H1 (cell line): ENCODE measurements at regions not wholly inside any gene's neighbourhood (a gene's known extent, or its start where the extent isn't known, plus 50 kb on each side); places are given as distances from the start of the nearest gene placed in this dataset.

ENCODE experiments used
- CTCF ChIA-PET: fragments of 300-600 bp; sonication (Branson Sonifier 250); formaldehyde crosslinking; loops from one replicate; lab custom pipeline; 2021; ENCODE audit not compliant: partially characterized antibody; lab: Charles Lee
- POLR2A ChIA-PET: fragments of 300-600 bp; sonication (Branson Sonifier 250); formaldehyde crosslinking; loops from one replicate; lab custom pipeline; 2021; ENCODE audit warnings: inconsistent platforms; ENCODE audit not compliant: partially characterized antibody; lab: Charles Lee
- DNase-seq, 2 experiments: peaks; one replicate each; pipeline versions ENCODE4 v3.0.0 to v3.0.0-alpha.2; 2010 to 2022; ENCODE audit warnings: low spot score in 2 of 2, low read depth in 1 of 2, mixed read lengths in 1 of 2
- FAIRE-seq: peaks from 2 replicates; lab custom pipeline; 2011; peaks lifted over from hg19 to GRCh38; lab: Jason Lieb, UNC
- H2AFZ ChIP-seq: 2 replicates; pipeline ENCODE4 v1.8.1; 2012; ENCODE audit warnings: low read length, inconsistent platforms
- H2AK5ac ChIP-seq: 2 replicates; pipeline ENCODE4 v1.6.1; 2013; ENCODE audit warnings: low read depth, low read length
- H2BK120ac ChIP-seq: replicated peaks from 2 replicates; pipeline ENCODE3; 2013; ENCODE audit warnings: low read depth, low read length, inconsistent platforms
- H2BK12ac ChIP-seq: 2 replicates; pipeline ENCODE4 v1.6.1; 2013; ENCODE audit warnings: low read depth, low read length
- H2BK15ac ChIP-seq: 2 replicates; pipeline ENCODE4 v1.6.1; 2013; ENCODE audit warnings: low read length
- H2BK20ac ChIP-seq: 2 replicates; pipeline ENCODE4 v1.6.1; 2013; ENCODE audit warnings: low read length
- H2BK5ac ChIP-seq: 2 replicates; pipeline ENCODE4 v1.6.1; 2013; ENCODE audit warnings: low read depth, low read length
- H3K14ac ChIP-seq: 2 replicates; pipeline ENCODE4 v1.6.1; 2013; ENCODE audit warnings: inconsistent platforms; ENCODE audit not compliant: insufficient read length
- H3K18ac ChIP-seq: 2 replicates; pipeline ENCODE4 v1.6.1; 2013; ENCODE audit warnings: low read length; ENCODE audit errors: extremely low read depth
- H3K23ac ChIP-seq: 2 replicates; pipeline ENCODE4 v1.6.1; 2013; ENCODE audit warnings: inconsistent platforms; ENCODE audit not compliant: insufficient read length
- H3K23me2 ChIP-seq: 2 replicates; pipeline ENCODE4 v1.6.1; 2013; ENCODE audit warnings: low read depth, low read length
- H3K27ac ChIP-seq: 2 replicates; pipeline ENCODE4 v1.6.1; 2011; ENCODE audit warnings: low read depth, low read length, inconsistent platforms
- H3K27me3 ChIP-seq, 4 experiments: replicated peaks in 1 of 4; 1 replicate in 1 of 4; 2 replicates in 3 of 4; pipeline versions ENCODE4 v1.6.1 to v1.8.1; 2011 to 2013; ENCODE audit warnings: low read length in 3 of 4, mild to moderate bottlenecking in 3 of 4, inconsistent platforms in 2 of 4, mixed read lengths in 2 of 4, moderate library complexity in 1 of 4; ENCODE audit not compliant: control insufficient read depth in 3 of 4, insufficient read depth in 3 of 4; ENCODE audit errors: extremely low read depth in 1 of 4
- H3K36me3 ChIP-seq, 4 experiments: 2 replicates each; pipeline versions ENCODE4 v1.6.1 to v1.8.1; 2011 to 2013; ENCODE audit warnings: mild to moderate bottlenecking in 4 of 4, low read length in 3 of 4, moderate library complexity in 2 of 4, control low read depth in 1 of 4, inconsistent platforms in 1 of 4; ENCODE audit not compliant: insufficient read depth in 4 of 4, control insufficient read depth in 2 of 4
- H3K4ac ChIP-seq: replicated peaks from 2 replicates; pipeline ENCODE3; 2013; ENCODE audit warnings: low read length, low read depth, mixed read lengths, inconsistent platforms; ENCODE audit not compliant: insufficient read length
- H3K4me1 ChIP-seq, 4 experiments: replicated peaks in 1 of 4; 1 replicate in 1 of 4; 2 replicates in 3 of 4; pipeline versions ENCODE4 v1.6.1 to v1.8.1; 2011 to 2013; ENCODE audit warnings: low read length in 3 of 4, inconsistent platforms in 2 of 4, mixed read lengths in 1 of 4; ENCODE audit not compliant: insufficient read depth in 4 of 4, control insufficient read depth in 3 of 4
- H3K4me2 ChIP-seq, 2 experiments: 2 replicates each; pipeline versions ENCODE4 v1.6.1 to v1.8.1; 2011 to 2013; ENCODE audit warnings: low read depth in 2 of 2, low read length in 2 of 2, control low read depth in 1 of 2, inconsistent platforms in 1 of 2, mild to moderate bottlenecking in 1 of 2; ENCODE audit not compliant: insufficient read depth in 1 of 2
- H3K4me3 ChIP-seq, 4 experiments: fragments of 200-600, 300-600 bp in 1 of 4; sonication (generic), shearing (Covaris generic), sonication (Bioruptor Twin) in 1 of 4; 2 replicates each; pipeline versions ENCODE4 v1.5.1 to v1.8.1; 2011 to 2016; ENCODE audit warnings: low read length in 4 of 4, low read depth in 3 of 4, control low read depth in 2 of 4, inconsistent platforms in 2 of 4, mild to moderate bottlenecking in 2 of 4, mixed read lengths in 1 of 4, moderate library complexity in 1 of 4; ENCODE audit not compliant: insufficient read depth in 2 of 4; ENCODE audit errors: extremely low read depth in 1 of 4
- H3K56ac ChIP-seq: replicated peaks from 2 replicates; pipeline ENCODE3; 2013; ENCODE audit warnings: low read depth, mild to moderate bottlenecking, mixed read lengths, low read length, inconsistent platforms; ENCODE audit not compliant: insufficient read length
- H3K79me1 ChIP-seq: 2 replicates; pipeline ENCODE4 v1.6.1; 2013; ENCODE audit warnings: low read depth, low read length, control low read depth
- H3K79me2 ChIP-seq, 2 experiments: 2 replicates each; pipeline versions ENCODE4 v1.6.1 to v1.8.1; 2012 to 2013; ENCODE audit warnings: low read length in 2 of 2, mild to moderate bottlenecking in 2 of 2, inconsistent platforms in 1 of 2; ENCODE audit not compliant: insufficient read depth in 2 of 2, control insufficient read depth in 1 of 2
- H3K9ac ChIP-seq, 4 experiments: replicated peaks in 1 of 4; 1 replicate in 1 of 4; 2 replicates in 3 of 4; pipeline versions ENCODE4 v1.6.1 to v1.8.1; 2011 to 2013; ENCODE audit warnings: low read depth in 3 of 4, low read length in 3 of 4, control low read depth in 2 of 4, mild to moderate bottlenecking in 2 of 4, moderate library complexity in 2 of 4, inconsistent platforms in 1 of 4; ENCODE audit errors: extremely low read depth in 1 of 4
- H3K9me3 ChIP-seq, 2 experiments: 2 replicates each; pipeline versions ENCODE4 v1.6.1 to v1.8.1; 2012 to 2013; ENCODE audit warnings: mild to moderate bottlenecking in 2 of 2, moderate library complexity in 2 of 2, control low read depth in 1 of 2, inconsistent platforms in 1 of 2, low read depth in 1 of 2, low read length in 1 of 2, mixed read lengths in 1 of 2; ENCODE audit not compliant: insufficient read depth in 2 of 2
- H4K20me1 ChIP-seq, 2 experiments: replicated peaks in 1 of 2; 2 replicates each; pipeline versions ENCODE3 to v1.8.1; 2011 to 2013; ENCODE audit warnings: inconsistent platforms in 2 of 2, low read length in 2 of 2, mild to moderate bottlenecking in 1 of 2; ENCODE audit not compliant: insufficient read depth in 2 of 2, control insufficient read depth in 1 of 2
- H4K5ac ChIP-seq: 2 replicates; pipeline ENCODE4 v1.6.1; 2013; ENCODE audit warnings: low read length, low read depth, mixed read lengths, inconsistent platforms; ENCODE audit not compliant: insufficient read length
- H4K8ac ChIP-seq: 2 replicates; pipeline ENCODE4 v1.8.0; 2013; ENCODE audit warnings: mild to moderate bottlenecking, moderate library complexity, low read length, inconsistent platforms; ENCODE audit not compliant: insufficient read depth; ENCODE audit errors: extremely low read depth
- H4K91ac ChIP-seq: replicated peaks from 2 replicates; pipeline ENCODE3; 2013; ENCODE audit warnings: low read length, mixed read lengths, inconsistent platforms; ENCODE audit not compliant: insufficient read length
- ASH2L ChIP-seq: fragments of 200-600, 300-600 bp; sonication (generic); IDR thresholded peaks from one replicate; pipeline ENCODE4 v1.7.1; 2017; ENCODE audit warnings: low read length
- BCL11A ChIP-seq, 2 experiments: IDR thresholded peaks; one replicate each; pipeline ENCODE4 v1.6.1; 2011; ENCODE audit warnings: low read depth in 2 of 2, low read length in 2 of 2, mild to moderate bottlenecking in 2 of 2
- CTBP2 ChIP-seq: IDR thresholded peaks from 2 replicates; pipeline ENCODE4 v1.7.0; 2011; ENCODE audit warnings: borderline replicate concordance, mild to moderate bottlenecking, moderate library complexity, mixed read lengths, low read length; ENCODE audit not compliant: insufficient read depth, insufficient read length
- EZH2 ChIP-seq: fragments of 200-600 bp; sonication (generic); IDR thresholded peaks from 2 replicates; pipeline ENCODE4 v1.7.1; 2012; ENCODE audit warnings: low read depth, mild to moderate bottlenecking, moderate library complexity, low read length, inconsistent platforms; ENCODE audit not compliant: severe bottlenecking
- FOSL1 ChIP-seq: IDR thresholded peaks from 2 replicates; pipeline ENCODE4 v1.6.1; 2011; ENCODE audit warnings: mild to moderate bottlenecking, low read depth, low read length, moderate library complexity; ENCODE audit not compliant: insufficient read depth
- GABPA ChIP-seq: IDR thresholded peaks from 2 replicates; pipeline ENCODE4 v1.6.1; 2011; ENCODE audit warnings: mild to moderate bottlenecking, low read length, moderate library complexity, borderline replicate concordance; ENCODE audit not compliant: insufficient read depth
- HDAC6 ChIP-seq: IDR thresholded peaks from one replicate; pipeline ENCODE4 v1.7.1; 2012; ENCODE audit warnings: low read depth, mild to moderate bottlenecking, inconsistent platforms, low read length, moderate library complexity
- JUN ChIP-seq: IDR thresholded peaks from 2 replicates; pipeline ENCODE4 v1.6.1; 2011; ENCODE audit warnings: low read depth, mild to moderate bottlenecking, improper control_type of control experiment, low read length
- KDM1A ChIP-seq: fragments of 200-600, 300-600 bp; sonication (generic); IDR thresholded peaks from 2 replicates; pipeline ENCODE4 v1.7.1; 2016; ENCODE audit warnings: mild to moderate bottlenecking, low read length, borderline replicate concordance
- KDM4A ChIP-seq: IDR thresholded peaks from one replicate; pipeline ENCODE4 v1.7.1; 2012; ENCODE audit warnings: low read depth, mild to moderate bottlenecking, moderate library complexity, low read length, inconsistent platforms; ENCODE audit not compliant: severe bottlenecking
- PHF8 ChIP-seq: fragments of 200-600 bp; sonication (generic); conservative IDR thresholded peaks from 2 replicates; pipeline ENCODE4 v1.7.1; 2012; ENCODE audit warnings: low read depth, mild to moderate bottlenecking, inconsistent platforms, low read length, moderate library complexity
- POLR2AphosphoS5 ChIP-seq: IDR thresholded peaks from 2 replicates; pipeline ENCODE4 v1.6.1; 2011; ENCODE audit warnings: low read depth, low read length
- POU5F1 ChIP-seq: IDR thresholded peaks from 2 replicates; pipeline ENCODE4 v1.6.1; 2011; ENCODE audit warnings: low read depth, mild to moderate bottlenecking, low read length, moderate library complexity
- TAF1 ChIP-seq: IDR thresholded peaks from 2 replicates; pipeline ENCODE4 v1.6.1; 2011; ENCODE audit warnings: mild to moderate bottlenecking, low read depth, low read length
- TAF7 ChIP-seq: optimal IDR thresholded peaks from 2 replicates; pipeline ENCODE3; 2011; ENCODE audit warnings: low read depth, mild to moderate bottlenecking, inconsistent platforms, low read length, moderate library complexity, borderline replicate concordance
- TEAD4 ChIP-seq: IDR thresholded peaks from 2 replicates; pipeline ENCODE4 v1.6.1; 2012; ENCODE audit warnings: low read depth, low read length, inconsistent platforms, mixed read lengths
- WGBS, 2 experiments: shearing (Covaris generic) in 1 of 2; methylation state at CpG; one replicate each; pipeline versions ENCODE4 v1.1.6 to v1.1.7; 2013 to 2015; ENCODE audit warnings: low lambda C conversion rate in 2 of 2, mixed read lengths in 2 of 2, inconsistent platforms in 1 of 2, low coverage in 1 of 2, missing lambda C conversion rate in 1 of 2; ENCODE audit not compliant: insufficient replicate concordance in 2 of 2, insufficient coverage in 1 of 2, insufficient read length in 1 of 2; ENCODE audit errors: extremely low coverage in 1 of 2, missing lambda C conversion rate in 1 of 2; 5-methylcytosine and 5-hydroxymethylcytosine counted together

GRCh38 chr7:38120076-38120475, 58.0 kb upstream of the STARD3NL start:
- Histone ChIP-seq H2BK15ac (no peak overlapping the region), H2AK5ac (no peak overlapping the region), H3K79me2 (no peaks in the 10 kb centered on the region), H4K91ac (no peak overlapping the region), H4K5ac (no peak overlapping the region), H2AFZ (no peak overlapping the region), H2BK20ac (no peak overlapping the region), H3K4me2 (no peak overlapping the region), H3K56ac (no peak overlapping the region), H4K8ac (no peak overlapping the region), H3K27me3 (no peaks in the 10 kb centered on the region), H3K36me3 (no peaks in the 10 kb centered on the region), H3K14ac (no peak overlapping the region), H2BK120ac (no peak overlapping the region), H4K20me1 (no peaks in the 10 kb centered on the region), H3K23ac (no peak overlapping the region), H3K4me1 (no peaks in the 10 kb centered on the region), H3K4ac (no peak overlapping the region), H3K9ac (no peak overlapping the region), H3K4me3 (no peak overlapping the region), H3K79me1 (no peaks in the 10 kb centered on the region), H3K23me2 (no peaks in the 10 kb centered on the region), H3K9me3 (no peaks in the 10 kb centered on the region), H2BK12ac (no peak overlapping the region), H2BK5ac (no peak overlapping the region), H3K18ac (no peak overlapping the region), H3K27ac (no peak overlapping the region)
- DNase-seq (no peak), FAIRE-seq (no peak)
- ChIA-PET CTCF (interaction anchor here (0.8 to 2.1 kb wide), 3 partner anchors 8 to 13 kb away, joined by 3 to 6 read pairs (median 5); no protein-coding TSS in a partner anchor), POLR2A (no interaction called here)
- 96% methylated on average over 1 of the region's 1 CpG; no CpG with 5 or more reads in 1 of the 2 experiments for WGBS, 2 experiments
- no peak for TF ChIP-seq KDM1A
- TF ChIP-seq KDM4A = no peak
- TF ChIP-seq ASH2L = no peak
- no peak for TF ChIP-seq POU5F1
- TF ChIP-seq TAF1 = no peak
- no peak for TF ChIP-seq PHF8
- no peak for TF ChIP-seq HDAC6
- TF ChIP-seq EZH2 = no peak
- TF ChIP-seq FOSL1 = no peak
- no peak for TF ChIP-seq TEAD4
- TF ChIP-seq GABPA = no peak
- TF ChIP-seq TAF7 = no peak
- TF ChIP-seq JUN = no peak
- no peak for TF ChIP-seq POLR2AphosphoS5
- no peak for TF ChIP-seq BCL11A (IDR thresholded peaks at IDR 0.05; ENCODE audit: low read depth in 2 of 2, low read length in 2 of 2)
- TF ChIP-seq CTBP2 = no peak
